ENCODE measurements at regions not wholly inside any gene's neighbourhood (a gene's known extent, or its start where the extent isn't known, plus 50 kb on each side); places are given as distances from the start of the nearest gene placed in this dataset.

DNA sequence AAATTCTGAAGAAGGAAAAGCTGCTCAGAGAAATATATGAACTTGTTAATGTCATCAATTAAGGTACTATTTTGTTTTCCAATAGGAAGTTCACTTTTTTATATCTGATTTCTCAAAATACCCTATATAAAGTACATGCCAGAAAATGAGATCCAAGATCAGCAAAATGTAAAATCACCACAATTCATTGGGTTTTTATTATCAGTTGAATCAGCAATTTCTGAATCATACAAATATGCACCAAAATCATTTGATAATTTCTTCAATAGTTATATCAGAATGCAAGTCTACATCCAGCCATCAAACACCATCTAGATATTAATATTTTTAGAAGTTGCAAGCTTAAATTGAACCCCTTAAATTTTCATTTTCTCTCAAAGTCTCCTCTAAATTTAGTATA lies 1293.4 kb upstream of the NCAM2 start:
- no peak for TF ChIP-seq SUZ12 (IDR thresholded peaks at IDR 0.05)
- no peak for TF ChIP-seq NFRKB (IDR thresholded peaks at IDR 0.05)
- no peak for TF ChIP-seq FOXA1 (IDR thresholded peaks at IDR 0.05)
- TF ChIP-seq SP1 (IDR thresholded peaks at IDR 0.05) = no peak
- no peak for TF ChIP-seq L3MBTL2 (conservative IDR thresholded peaks at IDR 0.05)
- no peak for TF ChIP-seq BHLHE40 (IDR thresholded peaks at IDR 0.05; ENCODE audit: borderline replicate concordance)
- TF ChIP-seq FOXM1 (IDR thresholded peaks at IDR 0.05; ENCODE audit: borderline replicate concordance) = no peak
- no peak for TF ChIP-seq TARDBP (IDR thresholded peaks at IDR 0.05)

All from HEK293T (cell line).